ENCODE measurements at regions not wholly inside any gene's neighbourhood (a gene's known extent, or its start where the extent isn't known, plus 50 kb on each side); places are given as distances from the start of the nearest gene placed in this dataset.

GRCh38 chr9:16153221-16153620 lies 600.4 kb downstream of the CCDC171 start:
- Histone ChIP-seq H3K4me2 (ENCODE audit: insufficient read depth, low read length) (no peak overlapping the region), H3K27ac (ENCODE audit: low read length) (no peak overlapping the region), H3K79me2 (ENCODE audit: insufficient read depth, low read length) (no peaks in the 10 kb centered on the region), H3K36me3 (ENCODE audit: insufficient read depth, low read length) (no peaks in the 10 kb centered on the region), H3K4me3 (ENCODE audit: low read depth in 1 of 2, low read length in 2 of 2) (no peak overlapping the region), H3K4me1 (ENCODE audit: insufficient read depth, low read length) (peaks cover 15% of the 10 kb centered on the region), H3K9ac (ENCODE audit: low read depth, low read length) (no peak overlapping the region), H4K20me1 (ENCODE audit: insufficient read depth, low read length) (no peaks in the 10 kb centered on the region), H2AFZ (ENCODE audit: low read depth, low read length) (no peak overlapping the region), H3K9me3 (ENCODE audit: insufficient read depth, low read length, severe bottlenecking) (no peaks in the 10 kb centered on the region), H3K27me3 (ENCODE audit: insufficient read depth, low read length, poor library complexity) (no peaks in the 10 kb centered on the region)
- DNase-seq (no peak), ATAC-seq (ENCODE audit: insufficient read depth, low read depth) (no peak)
- TF ChIP-seq EZH2 (IDR thresholded peaks at IDR 0.05; ENCODE audit: borderline replicate concordance, low read depth, low read length, severe bottlenecking) (no peak), CTCF (IDR thresholded peaks at IDR 0.05; ENCODE audit: borderline replicate concordance, extremely low read depth, low read length, poor library complexity, severe bottlenecking) (no peak)

- Histone ChIP-seq H3K4me2 (ENCODE audit: insufficient read depth, low read length) (no peak overlapping the region), H3K4me1 (ENCODE audit: insufficient read depth, low read length) (peaks cover 15% of the 10 kb centered on the region), H3K9me3 (ENCODE audit: insufficient read depth, low read length, severe bottlenecking) (no peaks in the 10 kb centered on the region), H3K4me3 (ENCODE audit: low read depth in 1 of 2, low read length in 2 of 2) (no peak overlapping the region), H3K36me3 (ENCODE audit: insufficient read depth, low read length) (no peaks in the 10 kb centered on the region), H3K79me2 (ENCODE audit: insufficient read depth, low read length) (no peaks in the 10 kb centered on the region), H4K20me1 (ENCODE audit: insufficient read depth, low read length) (no peaks in the 10 kb centered on the region), H3K27me3 (ENCODE audit: insufficient read depth, low read length, poor library complexity) (no peaks in the 10 kb centered on the region), H3K27ac (ENCODE audit: low read length) (no peak overlapping the region), H2AFZ (ENCODE audit: low read depth, low read length) (no peak overlapping the region), H3K9ac (ENCODE audit: low read depth, low read length) (no peak overlapping the region)
- TF ChIP-seq CTCF (IDR thresholded peaks at IDR 0.05; ENCODE audit: borderline replicate concordance, extremely low read depth, low read length, poor library complexity, severe bottlenecking) = no peak
- TF ChIP-seq EZH2 (IDR thresholded peaks at IDR 0.05; ENCODE audit: borderline replicate concordance, low read depth, low read length, severe bottlenecking) = no peak
- ATAC-seq (ENCODE audit: insufficient read depth, low read depth) (no peak), DNase-seq (no peak)
Measured at GRCh38 chr9:16153741-16154140, 600.9 kb downstream of the CCDC171 start.

- ATAC-seq (ENCODE audit: insufficient read depth, low read depth) (peak; percentile 88), DNase-seq (peak; percentile 58)
- no peak overlapping the region for H3K9ac ChIP-seq (ENCODE audit: low read depth, low read length)
- no peak overlapping the region for H3K27ac ChIP-seq (ENCODE audit: low read length)
- TF ChIP-seq EZH2 (IDR thresholded peaks at IDR 0.05; ENCODE audit: borderline replicate concordance, low read depth, low read length, severe bottlenecking) (no peak), CTCF (IDR thresholded peaks at IDR 0.05; ENCODE audit: borderline replicate concordance, extremely low read depth, low read length, poor library complexity, severe bottlenecking) (peak; percentile 51)
- H3K4me1 ChIP-seq (ENCODE audit: insufficient read depth, low read length) = peaks cover 15% of the 10 kb centered on the region
- H3K4me2 ChIP-seq (ENCODE audit: insufficient read depth, low read length) = peak overlapping the region; percentile 49
- peak overlapping the region in 1 of 2 experiments; percentile 39; a peak in 1 of 4 replicates for H3K4me3 ChIP-seq (ENCODE audit: low read depth in 1 of 2, low read length in 2 of 2)
- no peaks in the 10 kb centered on the region for H3K9me3 ChIP-seq (ENCODE audit: insufficient read depth, low read length, severe bottlenecking)
- no peak overlapping the region for H2AFZ ChIP-seq (ENCODE audit: low read depth, low read length)
- H4K20me1 ChIP-seq (ENCODE audit: insufficient read depth, low read length) = no peaks in the 10 kb centered on the region
- H3K79me2 ChIP-seq (ENCODE audit: insufficient read depth, low read length) = no peaks in the 10 kb centered on the region
- H3K36me3 ChIP-seq (ENCODE audit: insufficient read depth, low read length) = no peaks in the 10 kb centered on the region
- H3K27me3 ChIP-seq (ENCODE audit: insufficient read depth, low read length, poor library complexity) = no peaks in the 10 kb centered on the region
Measured at GRCh38 chr9:16154521-16155078, 601.8 kb downstream of the CCDC171 start.

Measured in DND-41 (cell line).